GM21786 (cell line): ENCODE measurements at regions not wholly inside any gene's neighbourhood (a gene's known extent, or its start where the extent isn't known, plus 50 kb on each side); places are given as distances from the start of the nearest gene placed in this dataset.
A peak's percentile ranks its signal among the peaks of the same experiment; 100 is the strongest.
"Not testable (repeated sequence)": the region's sequence is repeated elsewhere in the genome, so short reads cannot be mapped to it uniquely, and the experiment has no call there.

Source experiments
- ATAC-seq: cut with Tn5 transposase; IDR thresholded peaks from one replicate; pipeline ENCODE4 v1.9.1; 2021; ENCODE audit not compliant: unreplicated experiment

- no peak for ATAC-seq
Observed at GRCh38 chr10:126722726-126723125, 52.2 kb upstream of the C10orf90 start.

DNA sequence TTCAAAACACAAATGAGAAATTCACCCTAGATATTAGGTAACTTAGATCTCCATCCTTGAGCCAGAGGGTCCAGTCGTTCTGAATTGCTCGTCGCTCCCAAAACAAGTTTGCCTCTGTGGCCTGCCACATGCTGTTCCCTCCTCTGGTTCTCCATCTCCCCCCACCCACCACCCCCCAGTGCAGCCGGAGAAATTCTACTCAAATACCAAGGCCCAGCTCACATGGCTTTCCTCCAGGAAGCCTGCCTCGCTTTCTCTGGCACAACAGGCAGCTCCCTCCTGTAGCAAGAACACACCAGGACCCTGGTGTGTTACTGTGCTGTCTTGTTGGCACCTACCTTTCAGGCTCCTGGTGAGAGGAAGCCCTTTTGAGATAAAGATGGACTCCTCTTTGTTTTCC is 52.7 kb upstream of the C10orf90 start:
- ATAC-seq = no peak

DNA sequence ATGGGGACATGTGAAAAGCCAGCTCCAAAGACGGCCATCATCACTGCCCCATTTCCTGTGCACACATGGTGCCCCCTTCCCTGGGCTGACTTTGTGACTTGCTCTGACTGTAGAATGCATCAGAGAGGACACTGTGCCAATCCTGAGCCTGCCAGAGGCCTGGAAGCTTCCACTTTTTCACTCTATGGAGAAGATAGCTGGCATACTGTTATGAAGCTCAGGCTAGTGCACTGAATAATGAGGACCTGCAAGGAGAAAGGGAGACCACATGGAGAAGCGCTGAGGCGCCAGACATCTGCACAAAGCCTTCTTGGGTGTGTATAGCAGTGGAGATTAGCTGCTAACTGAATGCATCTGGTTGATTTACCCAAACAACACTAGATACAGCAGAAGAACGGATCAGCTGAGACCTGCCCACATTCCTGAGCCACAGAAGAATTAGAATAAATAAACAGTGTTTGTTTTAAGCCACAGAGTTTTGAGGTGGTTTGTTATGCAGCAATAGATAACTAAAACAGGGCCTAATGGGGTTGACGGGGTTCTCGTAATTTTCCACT is 58.9 kb upstream of the C10orf90 start:
- ATAC-seq = no peak

GRCh38 chr10:126730856-126731609 is 60.5 kb upstream of the C10orf90 start:
- no peak for ATAC-seq

GRCh38 chr10:126731610-126731990 is 61.1 kb upstream of the C10orf90 start:
- ATAC-seq = no peak

GRCh38 chr10:126732308-126732707 is 61.8 kb upstream of the C10orf90 start:
- ATAC-seq = no peak

DNA sequence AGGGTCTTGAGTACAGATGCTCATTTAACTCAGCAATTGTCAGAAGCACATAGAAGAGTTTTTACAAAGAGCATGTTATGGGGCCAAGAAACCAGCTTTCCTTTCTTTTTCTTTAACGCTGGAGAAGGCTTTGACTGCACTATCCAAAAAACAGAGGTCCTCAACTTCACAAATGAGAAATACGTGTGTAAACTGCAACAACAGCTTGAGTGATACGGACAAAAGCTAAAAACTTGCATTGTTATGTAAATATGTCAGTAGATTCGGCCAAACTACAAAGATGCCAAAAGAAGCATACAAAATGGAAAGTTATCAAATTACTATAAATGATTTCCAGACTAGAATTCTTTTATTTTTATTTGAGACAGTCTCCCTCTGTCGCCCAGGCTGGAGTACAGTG is 62.4 kb upstream of the C10orf90 start:
- no peak for ATAC-seq

DNA sequence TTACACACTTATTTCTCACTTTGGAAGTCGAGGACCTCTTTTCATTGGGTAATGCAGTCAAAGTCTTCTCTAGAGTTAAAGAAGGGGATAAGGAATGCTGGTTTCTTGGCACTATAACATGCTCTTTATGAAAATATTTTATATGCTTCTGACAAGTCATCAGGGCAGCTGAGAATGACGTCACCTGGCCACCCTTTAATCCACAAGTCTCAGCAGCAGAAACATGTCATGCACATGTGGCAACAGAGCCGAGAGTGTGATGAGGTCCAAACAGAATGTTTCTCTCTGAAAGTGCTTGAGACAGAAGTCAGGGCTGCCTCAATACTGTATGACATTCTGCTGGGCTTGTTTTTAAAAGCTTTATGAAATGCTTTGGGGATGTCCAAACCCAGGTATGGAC is 63.5 kb upstream of the C10orf90 start:
- ATAC-seq = no peak

DNA sequence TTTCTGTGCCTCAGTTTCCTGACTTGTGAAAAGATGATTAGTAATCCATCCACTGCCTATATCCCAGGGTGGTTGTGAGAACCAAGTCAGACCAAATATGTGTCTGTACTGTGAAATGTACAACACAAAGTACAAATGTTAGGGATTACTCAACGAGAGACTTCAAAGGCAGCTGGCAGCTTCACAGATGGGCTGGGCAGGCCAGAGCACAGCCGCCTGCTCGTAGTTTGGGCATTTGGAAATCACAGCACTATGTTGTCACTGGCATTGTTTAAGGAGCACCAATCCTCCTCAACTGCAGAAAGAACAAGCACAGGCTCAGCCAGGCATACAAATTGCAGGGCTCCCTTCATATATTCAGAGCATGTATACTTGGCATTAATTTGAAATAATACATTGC is 64.5 kb upstream of the C10orf90 start:
- no peak for ATAC-seq

DNA sequence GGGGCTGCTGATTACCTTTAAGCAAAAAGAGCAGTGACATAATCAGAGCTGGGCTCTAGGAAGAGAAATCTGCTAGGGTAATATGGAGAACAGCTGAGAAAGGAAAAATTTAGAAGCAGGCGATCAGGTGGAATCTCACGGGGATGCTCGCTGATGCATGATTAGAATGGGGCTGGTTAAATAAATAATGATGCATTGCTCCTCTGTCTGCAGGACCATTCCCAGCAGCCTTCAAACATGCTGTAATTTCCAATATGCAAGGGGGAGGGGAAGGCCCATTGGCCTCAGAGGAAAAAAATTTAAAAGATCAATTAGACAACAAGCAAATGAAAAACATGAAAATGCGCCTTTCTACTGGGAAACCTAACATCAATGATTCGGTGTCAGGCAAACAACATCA is 65.6 kb upstream of the C10orf90 start:
- no peak for ATAC-seq

- ATAC-seq = no peak
Observed at GRCh38 chr10:126736727-126737126, 66.2 kb upstream of the C10orf90 start.

DNA sequence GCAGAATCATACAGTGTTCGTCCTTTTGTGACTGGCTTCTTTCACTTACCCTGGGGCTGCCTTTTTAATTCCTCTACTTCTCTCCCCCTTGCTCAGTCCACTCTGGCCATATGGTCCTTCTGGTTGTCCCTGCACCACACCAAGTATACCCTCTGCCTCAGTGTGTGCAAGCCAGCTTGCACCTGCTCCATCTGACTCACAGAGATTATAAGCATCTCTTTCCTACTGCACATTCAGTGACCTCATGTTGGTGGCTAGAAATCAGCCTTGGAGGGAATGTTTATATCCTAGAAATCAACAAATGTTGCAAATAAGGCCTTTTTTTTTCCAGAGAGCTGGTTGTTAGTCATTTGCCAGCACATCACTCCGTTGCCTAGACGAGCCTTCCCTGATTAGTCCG is 67.5 kb upstream of the C10orf90 start:
- no peak for ATAC-seq

- ATAC-seq = no peak
Observed at GRCh38 chr10:126744571-126744970, 74.1 kb upstream of the C10orf90 start.

DNA sequence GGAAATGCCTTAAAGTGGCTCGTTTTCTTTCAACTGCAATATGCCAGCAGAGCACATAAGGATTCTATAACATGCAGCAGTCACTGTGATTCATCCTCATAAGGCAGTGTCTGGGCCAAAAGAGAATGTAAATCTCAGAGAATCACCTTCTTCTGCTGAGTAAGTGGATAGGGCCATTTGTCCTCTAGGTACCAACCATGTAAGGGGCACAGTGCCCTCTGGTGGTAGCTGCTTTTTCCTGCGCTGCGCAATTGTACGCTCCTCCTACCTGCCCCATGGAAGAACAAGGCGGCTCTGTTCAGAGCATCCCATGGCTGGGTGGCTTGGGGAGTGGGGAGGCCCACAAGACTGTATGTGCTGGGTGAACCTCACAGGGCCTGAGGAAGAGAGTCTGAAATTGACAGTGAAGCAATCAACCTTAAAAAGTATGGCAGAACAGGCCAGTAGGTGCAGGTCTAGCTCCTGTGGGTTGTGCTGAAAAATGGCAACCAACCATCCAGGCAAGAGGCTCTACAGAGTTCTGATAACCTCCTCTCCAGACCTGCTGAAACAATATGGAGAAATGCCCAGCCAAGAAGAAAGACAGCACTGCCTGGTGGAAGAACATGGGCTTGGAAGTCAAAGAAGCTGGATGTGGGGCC is 78.6 kb upstream of the C10orf90 start:
- peak; percentile 62 for ATAC-seq

GRCh38 chr10:126754966-126755365 is 84.5 kb upstream of the C10orf90 start:
- no peak for ATAC-seq

DNA sequence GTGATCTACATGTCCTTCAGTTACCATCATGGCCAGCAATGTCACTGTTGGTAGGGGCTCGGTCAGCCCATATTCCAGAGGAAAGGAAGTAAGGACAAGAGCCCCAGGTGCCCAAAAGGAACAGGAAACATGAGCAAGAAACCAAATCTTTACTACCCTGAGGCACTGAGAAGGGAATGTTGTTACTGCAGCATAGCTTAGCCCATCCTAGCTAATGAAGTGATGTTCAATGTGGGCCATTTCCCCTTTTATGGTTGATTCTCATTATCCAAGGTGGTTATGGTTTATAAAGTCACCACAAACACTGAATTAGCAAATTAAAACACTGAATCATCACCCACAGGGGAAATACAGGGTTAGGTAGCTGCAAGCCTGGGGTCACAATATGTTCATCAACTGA is 88.4 kb upstream of the C10orf90 start:
- no peak for ATAC-seq

GRCh38 chr10:126759531-126759930 is 89.0 kb upstream of the C10orf90 start:
- no peak for ATAC-seq

GRCh38 chr10:126766646-126767045 is 96.2 kb upstream of the C10orf90 start:
- ATAC-seq = not testable (repeated sequence)

DNA sequence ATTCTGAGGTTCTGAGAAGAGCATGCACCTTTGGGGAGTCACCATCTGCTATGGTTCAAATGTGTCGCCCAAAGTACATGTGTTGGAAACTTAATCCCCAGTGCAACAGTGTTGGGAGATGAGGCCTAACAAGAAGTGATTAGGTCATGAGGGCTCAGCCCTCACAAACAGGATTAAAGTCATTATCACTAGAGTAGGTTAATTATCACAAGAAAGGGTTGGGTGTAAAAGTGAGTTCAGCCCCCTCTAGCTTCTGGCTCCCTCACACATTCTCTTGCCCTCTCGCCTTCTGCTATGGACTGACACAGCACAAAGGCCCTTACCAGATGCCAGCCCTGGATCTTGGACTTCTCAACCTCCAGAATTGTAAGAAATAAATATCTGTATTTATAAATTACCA is 100.3 kb upstream of the C10orf90 start:
- ATAC-seq = no peak

- ATAC-seq = no peak
Observed at GRCh38 chr10:126776168-126776567, 105.7 kb upstream of the C10orf90 start.

- no peak for ATAC-seq
Observed at GRCh38 chr10:126777714-126778113, 107.2 kb upstream of the C10orf90 start.

GRCh38 chr10:126781450-126782216 is 111.1 kb upstream of the C10orf90 start:
- ATAC-seq = no peak
